Neuronal stem cell (in vitro differentiated cells): ENCODE measurements at regions not wholly inside any gene's neighbourhood (a gene's known extent, or its start where the extent isn't known, plus 50 kb on each side); places are given as distances from the start of the nearest gene placed in this dataset.

ENCODE experiments used
- DNase-seq: peaks from one replicate; pipeline ENCODE4 v3.0.0-alpha.2; 2013; ENCODE audit warnings: low spot score
- H2AFZ ChIP-seq: one replicate; pipeline ENCODE4 v1.6.1; 2013; ENCODE audit warnings: mild to moderate bottlenecking, low read length, inconsistent platforms
- H2AK5ac ChIP-seq: 2 replicates; pipeline ENCODE4 v1.6.1; 2013; ENCODE audit warnings: low read depth, mild to moderate bottlenecking, inconsistent platforms, low read length, moderate library complexity, mixed read lengths
- H2BK120ac ChIP-seq: 2 replicates; pipeline ENCODE4 v1.6.1; 2013; ENCODE audit warnings: low read depth, mild to moderate bottlenecking, inconsistent platforms, low read length, moderate library complexity, mixed read lengths
- H2BK12ac ChIP-seq: one replicate; pipeline ENCODE4 v1.6.1; 2013; ENCODE audit warnings: low read length, inconsistent platforms
- H2BK15ac ChIP-seq: 2 replicates; pipeline ENCODE4 v1.6.1; 2013; ENCODE audit warnings: mild to moderate bottlenecking, low read length, inconsistent platforms, mixed read lengths
- H2BK5ac ChIP-seq: one replicate; pipeline ENCODE4 v1.6.1; 2013; ENCODE audit warnings: inconsistent platforms, mild to moderate bottlenecking, low read length, moderate library complexity
- H3K14ac ChIP-seq: one replicate; pipeline ENCODE4 v1.6.1; 2013; ENCODE audit warnings: low read length, inconsistent platforms
- H3K18ac ChIP-seq: 2 replicates; pipeline ENCODE4 v1.6.1; 2013; ENCODE audit warnings: low read length, inconsistent platforms
- H3K23ac ChIP-seq: 2 replicates; pipeline ENCODE4 v1.6.1; 2013; ENCODE audit warnings: low read depth, mild to moderate bottlenecking, mixed read lengths, low read length, inconsistent platforms; ENCODE audit not compliant: poor library complexity
- H3K27ac ChIP-seq: replicated peaks from 3 replicates; pipeline ENCODE4 v1.5.1; 2013; ENCODE audit warnings: low read length, inconsistent platforms
- H3K27me3 ChIP-seq, 3 experiments: 2 replicates each; pipeline ENCODE4 v1.6.1; 2013; ENCODE audit warnings: low read length in 3 of 3, mild to moderate bottlenecking in 2 of 3, inconsistent platforms in 1 of 3, low read depth in 1 of 3, mixed read lengths in 1 of 3, moderate library complexity in 1 of 3; ENCODE audit not compliant: control insufficient read depth in 3 of 3, insufficient read depth in 3 of 3
- H3K36me3 ChIP-seq, 2 donors: replicated peaks in 1 of 2; 2 replicates each; pipeline ENCODE4 v1.6.1; 2013; ENCODE audit warnings: low read length in 2 of 2; ENCODE audit not compliant: control insufficient read depth in 2 of 2, insufficient read depth in 2 of 2
- H3K4ac ChIP-seq: 2 replicates; pipeline ENCODE4 v1.6.1; 2013; ENCODE audit warnings: inconsistent platforms, mild to moderate bottlenecking, low read length, moderate library complexity
- H3K4me1 ChIP-seq, 2 donors: 1 replicate in 1 of 2; 2 replicates in 1 of 2; pipeline ENCODE4 v1.6.1; 2013; ENCODE audit warnings: low read length in 2 of 2, low read depth in 1 of 2; ENCODE audit not compliant: control insufficient read depth in 2 of 2, insufficient read depth in 1 of 2
- H3K4me2 ChIP-seq: one replicate; pipeline ENCODE4 v1.6.1; 2013; ENCODE audit warnings: mild to moderate bottlenecking, low read length, inconsistent platforms; ENCODE audit not compliant: insufficient read depth, poor library complexity, severe bottlenecking
- H3K4me3 ChIP-seq, 2 donors: 2 replicates each; pipeline ENCODE4 v1.5.1; 2013; ENCODE audit warnings: low read length in 2 of 2, mild to moderate bottlenecking in 2 of 2, inconsistent platforms in 1 of 2, moderate library complexity in 1 of 2
- H3K79me1 ChIP-seq: one replicate; pipeline ENCODE4 v1.6.1; 2013; ENCODE audit warnings: low read depth, mild to moderate bottlenecking, inconsistent platforms, low read length, moderate library complexity
- H3K9ac ChIP-seq: one replicate; pipeline ENCODE4 v1.6.1; 2013; ENCODE audit warnings: mild to moderate bottlenecking, low read depth, low read length, inconsistent platforms; ENCODE audit not compliant: poor library complexity
- H3K9me3 ChIP-seq, 2 donors: replicated peaks in 1 of 2; 2 replicates each; pipeline versions ENCODE3 to v1.6.1; 2013; ENCODE audit warnings: low read length in 2 of 2, mild to moderate bottlenecking in 2 of 2, inconsistent platforms in 1 of 2, low read depth in 1 of 2, mixed read lengths in 1 of 2, moderate library complexity in 1 of 2; ENCODE audit not compliant: control insufficient read depth in 2 of 2, insufficient read depth in 1 of 2
- H4K8ac ChIP-seq: one replicate; pipeline ENCODE4 v1.6.1; 2013; ENCODE audit warnings: low read depth, mild to moderate bottlenecking, inconsistent platforms, low read length, moderate library complexity
- H4K91ac ChIP-seq: one replicate; pipeline ENCODE4 v1.6.1; 2013; ENCODE audit warnings: low read length, low read depth, mild to moderate bottlenecking, inconsistent platforms; ENCODE audit not compliant: poor library complexity
- WGBS, 2 donors: extraction: QIAGEN DNeasy Blood & Tissue Kit; methylation state at CpG; one replicate each; pipeline ENCODE4 v1.1.7; 2013; ENCODE audit warnings: missing lambda C conversion rate in 2 of 2, mixed read lengths in 1 of 2; ENCODE audit not compliant: insufficient read length in 2 of 2, insufficient replicate concordance in 1 of 2; ENCODE audit errors: extremely low coverage in 2 of 2; 5-methylcytosine and 5-hydroxymethylcytosine counted together

DNA sequence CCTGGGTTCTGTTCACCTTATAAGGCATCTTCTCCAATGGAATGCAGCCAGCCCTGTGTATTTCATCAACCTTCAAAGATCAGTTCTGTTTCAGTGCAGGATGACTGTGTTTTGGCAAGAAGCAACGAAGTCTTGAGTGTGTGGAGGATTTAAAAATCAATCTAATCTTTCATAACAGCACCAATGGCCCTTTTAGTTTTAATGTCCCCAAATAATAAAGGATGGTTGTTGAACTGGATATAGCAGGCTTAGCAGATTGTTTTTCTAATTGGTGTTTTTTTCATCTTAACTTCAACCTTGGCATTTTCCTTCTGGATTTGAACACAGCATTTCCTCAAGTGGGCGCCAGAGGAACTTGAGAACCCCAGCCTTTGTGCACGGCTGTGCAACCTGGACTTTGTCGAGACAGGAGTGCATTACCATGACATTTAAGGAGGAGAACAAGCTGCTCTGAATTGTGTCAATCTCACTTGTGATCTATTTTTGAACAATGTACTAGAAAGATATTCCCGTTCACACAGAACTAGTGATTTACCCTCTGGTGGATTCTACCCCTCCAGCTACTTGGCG is 313.3 kb upstream of the AKR1E2 start:
- no CpG with 5 or more reads among the region's 6 CpGs for WGBS, 2 donors
- H3K27ac ChIP-seq, result no peak overlapping the region
- no peak overlapping the region for H2BK5ac ChIP-seq

DNA sequence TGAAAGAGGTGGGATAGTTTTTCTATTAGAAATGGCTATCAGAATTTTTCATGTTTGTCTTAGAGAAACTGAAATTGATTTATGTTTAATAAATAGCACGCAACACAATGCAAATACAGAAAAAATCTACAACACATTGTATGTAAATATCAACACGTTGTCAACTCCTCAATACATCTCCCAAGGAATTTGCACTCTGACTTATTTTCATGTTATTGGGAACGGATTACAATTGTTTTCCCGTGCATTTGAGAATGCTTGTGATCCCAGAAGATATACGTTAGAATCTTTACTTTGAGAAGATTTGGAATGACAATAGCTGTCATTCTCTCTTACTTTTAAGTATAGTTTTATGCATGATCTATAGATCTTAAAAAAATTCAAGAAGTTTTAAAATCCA is 313.8 kb upstream of the AKR1E2 start:
- no peak overlapping the region for H3K4me3 ChIP-seq
- no peak overlapping the region for H3K9ac ChIP-seq
- H3K4ac ChIP-seq, result no peak overlapping the region
- H2BK12ac ChIP-seq, result no peak overlapping the region
- no peak overlapping the region for H3K4me2 ChIP-seq
- H3K9me3 ChIP-seq, result no peaks in the 10 kb centered on the region
- H3K4me1 ChIP-seq, result no peaks in the 10 kb centered on the region
- H2AK5ac ChIP-seq, result no peak overlapping the region
- DNase-seq, result no peak
- no peak overlapping the region for H4K8ac ChIP-seq
- H3K23ac ChIP-seq, result no peak overlapping the region
- H3K79me1 ChIP-seq, result no peaks in the 10 kb centered on the region
- no peaks in the 10 kb centered on the region for H3K36me3 ChIP-seq
- no CpG with 5 or more reads among the region's 5 CpGs for WGBS, 2 donors
- H2BK120ac ChIP-seq, result no peak overlapping the region
- H3K18ac ChIP-seq, result no peak overlapping the region
- H2BK15ac ChIP-seq, result no peak overlapping the region
- H3K27me3 ChIP-seq, result no peaks in the 10 kb centered on the region
- H2AFZ ChIP-seq, result no peak overlapping the region
- no peak overlapping the region for H2BK5ac ChIP-seq
- H3K14ac ChIP-seq, result no peak overlapping the region
- no peak overlapping the region for H3K27ac ChIP-seq
- no peak overlapping the region for H4K91ac ChIP-seq

More for the DNA sequence above, 313.3 kb upstream of the AKR1E2 start:
- H3K4ac ChIP-seq, result no peak overlapping the region
- no peaks in the 10 kb centered on the region for H3K27me3 ChIP-seq
- no peak overlapping the region for H3K23ac ChIP-seq
- no peak overlapping the region for H3K9ac ChIP-seq
- H3K4me3 ChIP-seq, result no peak overlapping the region
- no peaks in the 10 kb centered on the region for H3K79me1 ChIP-seq
- H2BK15ac ChIP-seq, result no peak overlapping the region
- H4K8ac ChIP-seq, result no peak overlapping the region
- no peak overlapping the region for H2AFZ ChIP-seq
- no peaks in the 10 kb centered on the region for H3K4me1 ChIP-seq
- no peak overlapping the region for H4K91ac ChIP-seq
- H3K9me3 ChIP-seq, result no peaks in the 10 kb centered on the region
- no peak overlapping the region for H3K4me2 ChIP-seq
- H2AK5ac ChIP-seq, result no peak overlapping the region
- H3K18ac ChIP-seq, result no peak overlapping the region
- DNase-seq, result no peak
- H2BK120ac ChIP-seq, result no peak overlapping the region
- H2BK12ac ChIP-seq, result no peak overlapping the region
- no peaks in the 10 kb centered on the region for H3K36me3 ChIP-seq
- no peak overlapping the region for H3K14ac ChIP-seq

DNA sequence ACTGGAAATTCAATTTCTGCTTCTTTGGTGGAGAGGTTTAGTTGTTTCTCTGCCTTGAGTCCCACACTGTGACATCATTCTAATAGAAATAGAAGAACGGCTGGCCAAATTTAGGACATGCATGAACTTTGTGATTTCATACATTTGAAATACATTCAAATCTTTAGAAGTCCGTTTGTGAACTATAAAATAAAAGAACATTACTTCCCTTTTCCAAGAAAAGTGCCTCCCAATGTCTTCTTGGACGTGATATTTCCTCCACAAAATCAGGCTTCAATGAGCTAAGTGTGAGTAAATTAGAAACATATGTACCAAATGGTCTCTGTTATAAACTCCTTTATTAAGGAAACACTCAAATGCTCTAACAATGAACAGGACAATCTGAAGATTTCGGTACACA is 314.5 kb upstream of the AKR1E2 start:
- Histone ChIP-seq H3K9me3 (no peaks in the 10 kb centered on the region), H2AK5ac (no peak overlapping the region), H3K23ac (no peak overlapping the region), H2BK12ac (no peak overlapping the region), H3K18ac (no peak overlapping the region), H3K4me2 (no peak overlapping the region), H3K36me3 (no peaks in the 10 kb centered on the region), H3K14ac (no peak overlapping the region), H2BK5ac (no peak overlapping the region), H2AFZ (no peak overlapping the region), H3K4ac (no peak overlapping the region), H3K79me1 (no peaks in the 10 kb centered on the region), H2BK15ac (no peak overlapping the region), H3K4me1 (no peaks in the 10 kb centered on the region), H3K27me3 (no peaks in the 10 kb centered on the region), H4K91ac (no peak overlapping the region), H4K8ac (no peak overlapping the region), H2BK120ac (no peak overlapping the region), H3K4me3 (no peak overlapping the region), H3K27ac (no peak overlapping the region), H3K9ac (no peak overlapping the region)
- DNase-seq, result no peak
- WGBS, 2 donors, result no CpG with 5 or more reads among the region's 4 CpGs

DNA sequence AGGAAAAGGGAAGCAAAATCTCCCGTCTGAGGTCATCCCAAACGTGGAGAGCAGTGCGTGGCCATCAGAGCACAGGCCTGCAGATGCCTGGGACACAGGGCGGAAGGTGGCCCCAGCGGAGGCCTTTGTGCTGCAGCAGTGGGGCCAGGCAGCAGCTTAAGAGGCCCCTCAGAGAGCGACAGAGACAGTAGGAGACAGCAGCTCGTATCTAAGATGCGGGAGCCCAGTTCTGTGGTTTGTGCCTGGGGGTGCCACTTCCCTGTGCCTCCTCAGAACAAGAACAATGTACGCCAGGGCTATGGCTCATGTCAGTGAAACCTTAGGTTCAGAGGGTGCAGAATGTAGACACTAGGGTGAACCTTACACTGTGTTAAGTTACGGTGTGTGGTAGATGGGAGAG is 316.6 kb upstream of the AKR1E2 start:
- Histone ChIP-seq H4K8ac (no peak overlapping the region), H3K14ac (no peak overlapping the region), H3K27me3 (no peaks in the 10 kb centered on the region), H3K4ac (no peak overlapping the region), H3K9ac (no peak overlapping the region), H2AK5ac (no peak overlapping the region), H2BK5ac (no peak overlapping the region), H2BK12ac (no peak overlapping the region), H3K23ac (no peak overlapping the region), H2BK15ac (no peak overlapping the region), H3K4me3 (no peak overlapping the region), H3K27ac (no peak overlapping the region), H3K18ac (no peak overlapping the region), H4K91ac (no peak overlapping the region), H2BK120ac (no peak overlapping the region), H3K79me1 (no peaks in the 10 kb centered on the region), H2AFZ (peak overlapping the region; percentile 37), H3K4me2 (no peak overlapping the region), H3K4me1 (no peaks in the 10 kb centered on the region), H3K36me3 (no peaks in the 10 kb centered on the region), H3K9me3 (no peaks in the 10 kb centered on the region)
- no CpG with 5 or more reads among the region's 10 CpGs for WGBS, 2 donors
- no peak for DNase-seq
